IPS DF 6.9 (cell line): ENCODE measurements at regions not wholly inside any gene's neighbourhood (a gene's known extent, or its start where the extent isn't known, plus 50 kb on each side); places are given as distances from the start of the nearest gene placed in this dataset.

Experiments
- DNase-seq: peaks from one replicate; pipeline ENCODE4 v3.0.0-alpha.2; 2013; ENCODE audit warnings: low read depth, low spot score
- H3K27ac ChIP-seq: one replicate; pipeline ENCODE4 v1.5.1; 2013; ENCODE audit warnings: low read length, control low read depth
- H3K27me3 ChIP-seq: 2 replicates; pipeline ENCODE4 v1.6.1; 2013; ENCODE audit warnings: mild to moderate bottlenecking, low read length; ENCODE audit not compliant: control insufficient read depth, insufficient read depth
- H3K36me3 ChIP-seq: 2 replicates; pipeline ENCODE4 v1.6.1; 2013; ENCODE audit warnings: low read length; ENCODE audit not compliant: control insufficient read depth, insufficient read depth
- H3K4me1 ChIP-seq: 2 replicates; pipeline ENCODE4 v1.6.1; 2013; ENCODE audit warnings: low read length; ENCODE audit not compliant: control insufficient read depth, insufficient read depth
- H3K4me3 ChIP-seq: 2 replicates; pipeline ENCODE4 v1.5.1; 2013; ENCODE audit warnings: mild to moderate bottlenecking, low read length
- H3K9me3 ChIP-seq: 2 replicates; pipeline ENCODE4 v1.6.1; 2013; ENCODE audit warnings: low read length, inconsistent platforms; ENCODE audit not compliant: control insufficient read depth, insufficient read depth
- WGBS: extraction: QIAGEN DNeasy Blood & Tissue Kit; methylation state at CpG from one replicate; pipeline ENCODE4 v1.1.7; 2013; ENCODE audit warnings: mixed read lengths, missing lambda C conversion rate; ENCODE audit not compliant: insufficient read length, insufficient coverage; 5-methylcytosine and 5-hydroxymethylcytosine counted together

DNA sequence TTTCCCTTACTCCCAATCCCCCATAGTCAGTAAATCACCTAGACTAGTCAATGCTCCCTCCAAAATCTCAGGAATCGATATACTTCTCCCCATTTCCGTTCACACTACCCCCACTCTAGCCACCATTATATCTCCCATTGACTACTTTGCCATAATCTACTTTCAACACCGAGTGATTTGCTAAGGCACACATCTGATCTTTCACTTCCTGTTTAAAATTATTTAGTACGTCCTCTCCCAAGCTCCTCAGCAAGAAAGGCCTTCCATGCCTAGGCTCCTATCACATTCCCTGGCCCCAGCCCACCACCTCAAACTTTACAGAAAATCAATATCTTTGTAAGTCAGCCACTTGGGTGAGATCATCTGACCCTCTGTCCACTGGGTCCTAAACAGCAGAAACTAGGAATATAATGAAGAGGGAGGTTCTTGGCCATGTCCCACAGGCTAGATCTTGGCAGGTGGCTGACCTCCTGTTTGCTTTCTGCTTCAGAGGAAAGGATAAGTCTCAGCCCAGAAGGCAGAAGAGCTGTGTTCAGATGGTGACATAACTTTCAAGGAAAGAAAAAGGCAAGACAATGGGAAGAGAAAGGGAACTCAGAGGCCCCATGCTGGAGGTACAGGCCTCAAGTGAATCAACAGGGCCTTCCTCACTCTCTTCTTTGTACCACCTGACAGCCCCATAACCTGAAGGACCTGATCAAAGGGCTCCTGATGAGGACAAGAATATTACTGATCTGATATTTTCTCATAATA is 103.0 kb downstream of the RPL22L1 start:
- Histone ChIP-seq H3K27ac (no peak overlapping the region), H3K4me3 (no peak overlapping the region), H3K9me3 (no peaks in the 10 kb centered on the region), H3K27me3 (no peaks in the 10 kb centered on the region), H3K36me3 (no peaks in the 10 kb centered on the region), H3K4me1 (no peaks in the 10 kb centered on the region)
- 100% methylated on average over 2 of the region's 4 CpGs for WGBS
- no peak for DNase-seq

DNA sequence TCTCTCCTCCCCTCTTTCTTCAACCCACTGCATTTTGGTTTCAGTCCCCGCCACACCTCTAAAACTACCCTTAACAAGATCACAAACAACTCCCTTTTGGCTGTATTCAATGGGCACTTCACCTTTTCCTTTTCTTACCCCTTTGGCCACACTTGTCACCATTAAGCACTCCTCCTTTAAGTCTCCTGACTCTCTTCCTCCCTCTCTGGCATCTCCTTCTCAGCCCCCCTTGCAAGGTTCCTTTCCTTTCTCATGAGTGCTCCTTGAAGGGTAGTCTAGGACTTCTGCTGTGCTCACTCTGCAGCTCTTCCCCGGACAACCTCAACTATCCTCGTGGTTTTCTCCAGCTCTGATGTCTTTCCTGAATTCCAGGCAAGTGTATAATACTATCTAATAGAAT is 103.7 kb downstream of the RPL22L1 start:
- Histone ChIP-seq H3K9me3 (no peaks in the 10 kb centered on the region), H3K4me1 (no peaks in the 10 kb centered on the region), H3K4me3 (no peak overlapping the region), H3K36me3 (no peaks in the 10 kb centered on the region), H3K27ac (no peak overlapping the region), H3K27me3 (no peaks in the 10 kb centered on the region)
- no peak for DNase-seq
- WGBS = no CpG with 5 or more reads among the region's 3 CpGs

DNA sequence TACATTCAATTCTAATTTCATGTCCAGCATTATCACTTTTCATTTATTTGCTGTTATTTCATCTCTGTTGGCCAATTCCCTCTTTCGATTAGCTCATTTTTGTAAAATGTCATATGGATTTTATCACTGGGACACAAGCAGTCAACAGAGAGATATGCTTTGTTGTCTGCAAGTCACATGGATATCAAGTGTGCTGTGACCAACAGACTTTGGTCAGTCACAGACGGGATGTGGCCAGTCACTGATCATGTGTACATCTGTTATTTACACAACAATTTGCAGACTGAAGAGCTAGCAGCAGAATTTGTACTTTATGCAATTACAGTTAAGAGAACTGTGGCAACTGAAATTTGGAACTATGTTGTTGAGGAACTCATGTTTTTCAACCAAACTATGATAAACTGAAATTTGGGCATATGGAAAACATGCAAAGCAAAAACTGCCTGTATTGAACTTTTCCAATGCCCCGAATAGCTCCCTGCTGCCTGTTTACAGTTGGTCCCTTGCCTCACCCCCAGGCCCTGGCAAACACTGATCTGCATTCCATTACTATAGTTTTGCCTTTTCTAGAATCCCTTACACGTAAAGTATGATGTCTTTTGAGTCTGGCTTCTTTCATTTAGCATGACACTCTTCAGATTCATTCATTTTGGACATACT is 104.4 kb downstream of the RPL22L1 start:
- WGBS = no CpG with 5 or more reads among the region's 4 CpGs
- Histone ChIP-seq H3K4me1 (no peaks in the 10 kb centered on the region), H3K27ac (no peak overlapping the region), H3K9me3 (no peaks in the 10 kb centered on the region), H3K27me3 (no peaks in the 10 kb centered on the region), H3K36me3 (no peaks in the 10 kb centered on the region), H3K4me3 (no peak overlapping the region)
- DNase-seq = no peak

DNA sequence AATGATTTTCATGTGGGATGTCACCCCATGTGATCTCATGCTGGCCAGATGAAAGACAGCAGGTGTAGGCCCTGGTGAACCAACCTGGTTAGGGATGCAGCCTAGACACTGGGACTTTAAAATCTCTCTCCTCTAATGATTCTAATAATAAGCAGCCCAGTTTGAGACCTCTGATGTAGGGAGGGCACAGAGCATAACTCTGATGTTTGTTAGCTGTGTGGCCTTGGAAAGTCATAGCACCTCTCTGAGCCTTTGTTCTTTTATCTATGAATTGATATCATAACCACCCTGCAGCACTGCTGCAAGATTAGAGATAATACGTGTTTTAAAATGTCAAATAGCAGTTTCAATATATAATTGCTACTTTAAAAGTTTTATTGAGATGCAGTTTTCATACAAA is 106.0 kb downstream of the RPL22L1 start:
- no peaks in the 10 kb centered on the region for H3K36me3 ChIP-seq
- no CpG with 5 or more reads among the region's 1 CpG for WGBS
- no peak for DNase-seq
- H3K27me3 ChIP-seq = no peaks in the 10 kb centered on the region
- H3K4me3 ChIP-seq = no peak overlapping the region
- no peaks in the 10 kb centered on the region for H3K4me1 ChIP-seq
- no peak overlapping the region for H3K27ac ChIP-seq
- no peaks in the 10 kb centered on the region for H3K9me3 ChIP-seq

DNA sequence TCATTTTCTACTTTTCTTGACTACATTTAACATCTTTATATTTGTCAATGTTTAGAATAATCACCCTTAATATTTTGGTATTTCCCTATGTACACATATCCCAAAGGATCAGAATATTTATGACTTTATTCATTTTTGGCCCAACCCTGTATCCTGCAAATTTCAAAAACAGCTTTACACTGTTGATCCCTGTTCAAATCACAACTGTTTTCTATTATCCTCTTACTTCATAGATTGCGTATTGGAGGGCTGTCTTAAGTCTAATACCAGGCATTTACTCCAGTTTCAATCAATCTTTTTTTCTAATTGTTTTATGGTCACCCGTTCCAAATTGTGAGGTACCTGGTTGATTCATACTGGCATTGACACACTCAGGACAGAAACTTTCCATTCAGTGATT is 107.9 kb downstream of the RPL22L1 start:
- no peak overlapping the region for H3K27ac ChIP-seq
- no peak overlapping the region for H3K4me3 ChIP-seq
- WGBS = no CpG with 5 or more reads among the region's 2 CpGs
- H3K36me3 ChIP-seq = no peaks in the 10 kb centered on the region
- H3K4me1 ChIP-seq = no peaks in the 10 kb centered on the region
- no peaks in the 10 kb centered on the region for H3K27me3 ChIP-seq
- no peaks in the 10 kb centered on the region for H3K9me3 ChIP-seq
- no peak for DNase-seq

DNA sequence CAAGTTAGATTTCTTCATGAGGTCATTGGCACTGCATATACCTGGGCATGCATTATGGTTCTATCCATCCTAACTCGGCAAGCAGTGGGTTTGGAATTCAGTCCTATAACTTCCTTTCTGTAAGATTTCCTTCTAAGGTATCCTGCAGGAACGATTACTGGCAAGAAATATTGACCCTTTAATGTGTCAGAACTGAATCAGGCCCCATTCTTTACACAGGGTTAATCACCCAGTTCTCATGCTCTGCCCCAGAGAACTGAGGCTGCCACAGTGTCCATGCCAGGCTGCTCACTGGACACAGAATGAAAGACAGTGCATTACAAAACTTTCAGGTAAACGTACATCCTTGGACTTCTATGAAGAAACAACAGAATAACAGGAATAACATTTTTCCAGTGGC is 108.9 kb downstream of the RPL22L1 start:
- H3K36me3 ChIP-seq = no peaks in the 10 kb centered on the region
- WGBS = no CpG with 5 or more reads among the region's 3 CpGs
- H3K27ac ChIP-seq = no peak overlapping the region
- no peaks in the 10 kb centered on the region for H3K4me1 ChIP-seq
- DNase-seq = no peak
- H3K9me3 ChIP-seq = no peaks in the 10 kb centered on the region
- H3K4me3 ChIP-seq = no peak overlapping the region
- H3K27me3 ChIP-seq = no peaks in the 10 kb centered on the region

DNA sequence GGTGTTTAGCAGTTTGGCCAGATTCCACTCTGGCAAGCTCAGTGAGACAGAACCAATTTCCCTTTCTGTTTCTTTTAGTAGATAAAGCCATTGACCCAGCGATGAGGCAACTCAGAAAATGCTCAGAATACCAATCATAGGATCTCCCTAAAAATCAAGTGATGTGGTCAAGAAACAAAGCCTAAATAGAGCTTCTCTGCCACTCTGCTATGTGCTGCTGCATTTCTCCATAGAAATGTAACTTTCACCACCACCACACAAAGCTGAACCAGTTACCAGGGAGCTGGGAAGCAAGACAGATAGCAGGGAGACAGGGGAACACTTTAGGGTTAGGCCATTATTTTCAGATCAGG is 109.8 kb downstream of the RPL22L1 start:
- H3K27ac ChIP-seq = no peak overlapping the region
- WGBS = no CpG with 5 or more reads among the region's 1 CpG

DNA sequence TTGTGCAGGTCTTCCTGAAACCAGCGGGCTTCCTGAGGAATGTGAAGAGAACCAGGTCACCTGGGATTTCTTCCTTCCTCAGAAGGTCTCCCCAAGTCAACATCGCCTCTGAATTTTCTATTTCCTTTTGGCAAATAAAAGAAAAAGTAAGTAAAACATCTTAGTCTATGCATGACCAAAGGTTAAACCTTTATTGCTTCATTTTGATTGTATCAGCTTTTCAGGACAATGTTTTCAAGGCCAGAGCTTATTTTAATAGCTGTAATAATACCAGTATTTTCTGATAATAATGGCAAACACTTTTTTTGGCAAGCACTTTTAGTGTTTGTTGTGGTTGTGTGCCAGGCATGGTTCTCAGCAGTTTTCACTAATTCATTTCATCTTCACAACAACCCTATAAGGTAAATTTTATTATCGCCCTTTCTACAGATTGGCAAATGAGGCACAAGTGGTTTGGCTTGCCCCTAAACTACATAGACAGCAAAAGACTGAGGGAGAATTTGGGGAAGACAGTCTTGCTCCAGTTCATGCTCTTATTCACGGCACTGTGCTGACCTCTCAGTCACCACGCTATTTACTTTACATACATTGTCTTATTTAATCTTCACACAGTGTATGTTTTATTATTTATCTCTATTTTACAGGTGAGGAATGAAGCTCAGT is 110.4 kb downstream of the RPL22L1 start:
- Histone ChIP-seq H3K4me3 (no peak overlapping the region), H3K27ac (no peak overlapping the region), H3K9me3 (no peaks in the 10 kb centered on the region), H3K36me3 (no peaks in the 10 kb centered on the region), H3K27me3 (no peaks in the 10 kb centered on the region), H3K4me1 (no peaks in the 10 kb centered on the region)
- WGBS = no CpG with 5 or more reads among the region's 5 CpGs
- DNase-seq = no peak

More for the DNA sequence above, 109.8 kb downstream of the RPL22L1 start:
- Histone ChIP-seq H3K9me3 (no peaks in the 10 kb centered on the region), H3K36me3 (no peaks in the 10 kb centered on the region), H3K27me3 (no peaks in the 10 kb centered on the region), H3K4me3 (no peak overlapping the region), H3K4me1 (no peaks in the 10 kb centered on the region)
- no peak for DNase-seq

DNA sequence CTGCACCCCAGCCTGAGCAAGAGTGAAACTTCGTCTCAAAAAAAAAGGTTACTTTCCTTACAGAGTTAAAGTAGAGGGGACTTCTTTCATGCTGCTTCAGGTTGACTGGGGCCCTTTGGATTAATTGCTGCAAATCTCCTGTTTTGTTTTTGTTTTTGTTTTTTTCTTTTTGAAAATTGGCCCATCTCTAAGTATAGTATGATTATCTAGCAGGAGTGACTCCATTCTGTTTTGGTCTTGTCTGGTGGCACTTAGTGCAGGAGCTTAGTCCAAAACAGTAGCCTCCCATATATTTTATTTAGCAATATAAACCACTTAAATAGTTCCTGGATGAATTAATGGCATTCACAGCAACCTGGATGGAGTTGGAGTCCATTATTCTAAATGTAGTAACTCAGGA is 113.0 kb downstream of the RPL22L1 start:
- no CpG with 5 or more reads among the region's 1 CpG for WGBS

DNA sequence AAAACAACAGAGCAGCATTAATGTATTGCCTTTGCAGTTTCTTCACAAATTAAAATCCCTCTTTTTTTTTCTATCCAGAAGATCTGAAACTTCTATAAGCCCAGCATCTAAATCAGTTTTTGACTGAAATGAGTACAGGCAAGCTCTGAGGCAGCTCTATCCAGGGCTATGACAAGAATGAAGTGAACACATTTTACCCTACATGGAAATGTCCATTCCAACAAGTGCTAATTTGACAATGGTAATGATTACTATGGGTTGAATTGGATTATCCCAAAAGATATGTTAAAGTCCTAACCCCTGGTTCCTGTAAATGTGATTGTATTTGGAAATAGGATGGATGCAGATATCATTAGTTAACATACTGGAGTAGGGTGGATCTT is 115.7 kb downstream of the RPL22L1 start:
- no peaks in the 10 kb centered on the region for H3K9me3 ChIP-seq
- H3K27me3 ChIP-seq = no peaks in the 10 kb centered on the region
- H3K4me1 ChIP-seq = no peaks in the 10 kb centered on the region
- H3K36me3 ChIP-seq = no peaks in the 10 kb centered on the region
- no peak overlapping the region for H3K4me3 ChIP-seq
- DNase-seq = no peak
- H3K27ac ChIP-seq = no peak overlapping the region

More for the DNA sequence above, 113.0 kb downstream of the RPL22L1 start:
- no peak overlapping the region for H3K4me3 ChIP-seq
- H3K27me3 ChIP-seq = no peaks in the 10 kb centered on the region
- H3K36me3 ChIP-seq = no peaks in the 10 kb centered on the region
- no peaks in the 10 kb centered on the region for H3K9me3 ChIP-seq
- no peak overlapping the region for H3K27ac ChIP-seq
- no peak for DNase-seq
- H3K4me1 ChIP-seq = no peaks in the 10 kb centered on the region
